ENCODE measurements at regions not wholly inside any gene's neighbourhood (a gene's known extent, or its start where the extent isn't known, plus 50 kb on each side); places are given as distances from the start of the nearest gene placed in this dataset.

- TF ChIP-seq, protein P1, sequence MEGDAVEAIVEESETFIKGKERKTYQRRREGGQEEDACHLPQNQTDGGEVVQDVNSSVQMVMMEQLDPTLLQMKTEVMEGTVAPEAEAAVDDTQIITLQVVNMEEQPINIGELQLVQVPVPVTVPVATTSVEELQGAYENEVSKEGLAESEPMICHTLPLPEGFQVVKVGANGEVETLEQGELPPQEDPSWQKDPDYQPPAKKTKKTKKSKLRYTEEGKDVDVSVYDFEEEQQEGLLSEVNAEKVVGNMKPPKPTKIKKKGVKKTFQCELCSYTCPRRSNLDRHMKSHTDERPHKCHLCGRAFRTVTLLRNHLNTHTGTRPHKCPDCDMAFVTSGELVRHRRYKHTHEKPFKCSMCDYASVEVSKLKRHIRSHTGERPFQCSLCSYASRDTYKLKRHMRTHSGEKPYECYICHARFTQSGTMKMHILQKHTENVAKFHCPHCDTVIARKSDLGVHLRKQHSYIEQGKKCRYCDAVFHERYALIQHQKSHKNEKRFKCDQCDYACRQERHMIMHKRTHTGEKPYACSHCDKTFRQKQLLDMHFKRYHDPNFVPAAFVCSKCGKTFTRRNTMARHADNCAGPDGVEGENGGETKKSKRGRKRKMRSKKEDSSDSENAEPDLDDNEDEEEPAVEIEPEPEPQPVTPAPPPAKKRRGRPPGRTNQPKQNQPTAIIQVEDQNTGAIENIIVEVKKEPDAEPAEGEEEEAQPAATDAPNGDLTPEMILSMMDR (IDR thresholded peaks at IDR 0.05; ENCODE audit: extremely low read depth, insufficient read depth, missing control alignments), result no peak
- no peak for DNase-seq (ENCODE audit: low spot score)
- in situ Hi-C loops (cut with MboI; ENCODE audit: low pct_unique_long_range_greater_than_20kb, low sequenced_read_pairs, unreplicated experiment), result no loop called here
Measured at GRCh38 chr11:42647993-42648392, 663.8 kb upstream of the API5 start.

DNA sequence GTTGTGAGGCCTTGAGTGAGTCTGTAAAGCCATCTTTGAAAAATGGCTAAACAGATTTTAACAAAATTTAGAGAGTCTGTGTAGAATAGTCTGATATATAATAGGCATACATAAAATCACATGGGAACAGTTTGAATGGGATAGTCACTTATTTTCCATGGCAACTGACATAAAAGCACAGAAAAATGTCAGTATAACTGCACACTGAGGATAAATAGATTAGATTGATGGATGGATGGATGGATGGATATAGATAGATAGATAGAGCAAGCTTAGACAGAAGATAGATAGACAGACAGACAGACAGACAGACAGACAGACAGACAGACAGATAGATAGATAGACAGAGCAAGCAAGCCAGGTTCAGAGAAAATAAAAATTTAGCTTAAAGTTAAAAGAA lies 660.2 kb upstream of the API5 start:
- in situ Hi-C loops (cut with MboI; ENCODE audit: low pct_unique_long_range_greater_than_20kb, low sequenced_read_pairs, unreplicated experiment), result no loop called here
- no peak for DNase-seq (ENCODE audit: low spot score)
- TF ChIP-seq, protein P1 (IDR thresholded peaks at IDR 0.05; ENCODE audit: extremely low read depth, insufficient read depth, missing control alignments), result no peak

DNA sequence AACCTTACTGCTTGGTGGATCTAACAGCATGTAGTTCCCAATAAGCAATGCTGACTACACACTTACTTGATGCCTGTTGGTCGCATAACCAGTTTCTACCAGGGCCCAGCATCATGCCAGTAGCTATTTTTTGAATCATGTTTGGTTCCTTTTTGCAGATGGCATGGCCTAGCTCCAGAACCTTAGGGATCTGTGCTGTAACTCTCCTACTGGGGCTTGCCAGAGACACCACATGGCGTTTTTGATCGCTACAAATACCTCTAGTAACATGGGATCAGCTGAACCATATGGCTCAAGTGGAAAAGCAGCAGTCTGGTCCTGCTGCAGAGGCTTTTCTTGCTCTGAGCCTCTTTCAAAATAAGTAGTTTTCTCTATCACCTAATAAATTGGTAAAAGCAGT lies 654.6 kb upstream of the API5 start:
- TF ChIP-seq, protein P1 (IDR thresholded peaks at IDR 0.05; ENCODE audit: extremely low read depth, insufficient read depth, missing control alignments), result no peak
- in situ Hi-C loops (cut with MboI; ENCODE audit: low pct_unique_long_range_greater_than_20kb, low sequenced_read_pairs, unreplicated experiment), result no loop called here
- DNase-seq (ENCODE audit: low spot score), result no peak

DNA sequence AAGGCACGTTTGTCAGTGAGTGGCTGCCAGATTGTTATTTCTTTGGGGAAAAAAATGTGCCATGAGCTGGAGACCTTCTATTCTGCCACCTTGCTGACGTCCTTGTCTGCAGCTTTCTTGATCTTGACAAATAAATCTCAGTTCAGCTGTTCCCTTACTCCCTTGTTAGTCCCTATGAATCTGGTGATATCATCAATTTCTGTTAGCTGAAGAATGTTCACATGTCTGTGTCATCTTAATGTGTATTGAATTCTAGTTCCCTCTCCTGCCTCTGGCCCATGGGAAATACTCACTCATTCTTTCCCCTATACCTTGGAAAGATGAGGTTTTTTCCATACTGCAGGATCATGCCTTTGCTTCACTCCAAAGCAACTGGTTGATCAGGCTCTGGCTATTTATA lies 649.9 kb upstream of the API5 start:
- TF ChIP-seq, protein P1 (IDR thresholded peaks at IDR 0.05; ENCODE audit: extremely low read depth, insufficient read depth, missing control alignments), result no peak
- in situ Hi-C loops (cut with MboI; ENCODE audit: low pct_unique_long_range_greater_than_20kb, low sequenced_read_pairs, unreplicated experiment), result no loop called here
- DNase-seq (ENCODE audit: low spot score), result no peak

GRCh38 chr11:42669248-42669976 lies 642.4 kb upstream of the API5 start:
- TF ChIP-seq, protein P1 (IDR thresholded peaks at IDR 0.05; ENCODE audit: extremely low read depth, insufficient read depth, missing control alignments), result no peak
- in situ Hi-C loops (cut with MboI; ENCODE audit: low pct_unique_long_range_greater_than_20kb, low sequenced_read_pairs, unreplicated experiment), result no loop called here
- DNase-seq (ENCODE audit: low spot score), result no peak

DNA sequence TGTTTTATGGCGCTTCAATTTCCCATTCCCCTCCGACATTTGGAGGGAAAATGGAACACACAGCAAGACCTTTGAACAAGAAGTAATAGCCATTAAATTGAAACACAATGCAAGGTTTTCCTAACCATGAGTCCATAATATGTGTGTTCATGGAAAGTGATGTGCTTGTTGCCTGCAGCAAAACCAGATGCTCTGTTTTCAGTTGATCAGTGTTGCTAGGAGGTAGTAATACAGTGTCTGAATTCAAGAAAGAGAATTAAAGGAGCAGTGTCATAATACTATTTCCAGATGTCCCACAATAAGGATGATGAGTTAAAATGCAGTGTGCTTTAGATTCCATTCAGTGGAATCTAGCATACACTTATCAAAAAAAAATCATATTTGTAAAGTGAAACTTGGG lies 637.4 kb upstream of the API5 start:
- no peak for DNase-seq (ENCODE audit: low spot score)
- in situ Hi-C loops (cut with MboI; ENCODE audit: low pct_unique_long_range_greater_than_20kb, low sequenced_read_pairs, unreplicated experiment), result no loop called here
- TF ChIP-seq, protein P1 (IDR thresholded peaks at IDR 0.05; ENCODE audit: extremely low read depth, insufficient read depth, missing control alignments), result no peak
